HCT116 (cell line): ENCODE measurements at regions not wholly inside any gene's neighbourhood (a gene's known extent, or its start where the extent isn't known, plus 50 kb on each side); places are given as distances from the start of the nearest gene placed in this dataset.

Experiments
- ATAC-seq: fragments of 200-7000 bp; cut with Tn5 transposase; 2 replicates; pipeline ENCODE4 v1.9.1; 2020; ENCODE audit warnings: mild to moderate bottlenecking, moderate library complexity
- BruUV-seq: library from RNA; stranded (reverse); fragments of 400-500 nt; replicated peaks from 2 replicates; lab custom pipeline; 2021; lab: Mats Ljungman, UMichigan
- CTCF ChIA-PET: fragments of 300-600 bp; sonication (Branson Sonifier 250); formaldehyde crosslinking; loops from one replicate; lab custom pipeline; 2021; ENCODE audit warnings: antibody characterized with exemption; lab: Charles Lee
- POLR2A ChIA-PET: fragments of 300-600, 350-600 bp; sonication (Branson Sonifier 250); formaldehyde crosslinking; loops from one replicate; lab custom pipeline; 2021; ENCODE audit warnings: antibody characterized with exemption; lab: Charles Lee
- RAD21 ChIA-PET, 2 experiments: fragments of 300-600 bp; sonication (Branson Sonifier 250); formaldehyde crosslinking; loops; one replicate each; lab custom pipeline; 2023; ENCODE audit warnings: low total read pairs in 2 of 2; ENCODE audit not compliant: uncharacterized antibody in 2 of 2, unreplicated experiment in 2 of 2, low non-redundant PET in 1 of 2; lab: Charles Lee
- DNase-seq: peaks from one replicate; pipeline ENCODE4 v3.0.0-alpha.2; 2010; ENCODE audit warnings: low read depth, low spot score
- H2AFZ ChIP-seq: fragments of 200-600 bp; shearing (Covaris generic), sonication (generic); 2 replicates; pipeline ENCODE4 v1.6.1; 2017; ENCODE audit warnings: low read depth, mixed run types, mixed read lengths, antibody characterized with exemption, low read length; ENCODE audit not compliant: poor library complexity, severe bottlenecking
- H3K27ac ChIP-seq: 2 replicates; pipeline ENCODE4 v1.5.1; 2012; ENCODE audit warnings: low read depth, low read length
- H3K27me3 ChIP-seq: fragments of 200-600 bp; sonication (generic); 2 replicates; pipeline ENCODE4 v1.6.1; 2016; ENCODE audit warnings: mixed run types, low read length, mixed read lengths; ENCODE audit not compliant: insufficient read depth
- H3K36me3 ChIP-seq, 2 experiments: fragments of 200-500 bp in 1 of 2; fragments of 200-600 bp in 1 of 2; sonication (Bioruptor generic) in 1 of 2; sonication (generic) in 1 of 2; 2 replicates each; pipeline versions ENCODE4 v1.5.1 to v1.6.1; 2014 to 2016; ENCODE audit warnings: low read length in 2 of 2, inconsistent platforms in 1 of 2, mixed read lengths in 1 of 2, mixed run types in 1 of 2; ENCODE audit not compliant: insufficient read depth in 2 of 2, control insufficient read depth in 1 of 2
- H3K4me1 ChIP-seq, 2 experiments: fragments of 200-600 bp in 1 of 2; sonication (generic) in 1 of 2; 2 replicates each; pipeline versions ENCODE4 v1.5.1 to v1.6.1; 2012 to 2017; ENCODE audit warnings: low read length in 2 of 2, inconsistent platforms in 1 of 2, mild to moderate bottlenecking in 1 of 2, mixed read lengths in 1 of 2, mixed run types in 1 of 2, moderate library complexity in 1 of 2; ENCODE audit not compliant: insufficient read depth in 2 of 2, control insufficient read depth in 1 of 2
- H3K4me2 ChIP-seq: fragments of 200-600 bp; sonication (generic); 2 replicates; pipeline ENCODE4 v1.6.1; 2017; ENCODE audit warnings: mixed run types, low read length, mixed read lengths
- H3K4me3 ChIP-seq, 2 experiments: fragments of 200-600 bp in 1 of 2; sonication (generic) in 1 of 2; replicated peaks in 1 of 2; 2 replicates each; pipeline ENCODE4 v1.5.1; 2011 to 2016; ENCODE audit warnings: low read length in 2 of 2, control low read depth in 1 of 2, low read depth in 1 of 2, mild to moderate bottlenecking in 1 of 2, mixed read lengths in 1 of 2, mixed run types in 1 of 2
- H3K79me2 ChIP-seq: fragments of 200-600 bp; sonication (generic); 2 replicates; pipeline ENCODE4 v1.6.1; 2017; ENCODE audit warnings: mild to moderate bottlenecking, mixed run types, low read length, moderate library complexity, mixed read lengths; ENCODE audit not compliant: insufficient read depth
- H3K9ac ChIP-seq: fragments of 200-600 bp; sonication (generic); 2 replicates; pipeline ENCODE4 v1.6.1; 2016; ENCODE audit warnings: low read length, mixed read lengths
- H3K9me2 ChIP-seq: fragments of 200-600 bp; sonication (generic), shearing (Covaris generic); 2 replicates; pipeline ENCODE4 v1.6.1; 2017; ENCODE audit warnings: mixed run types, mild to moderate bottlenecking, moderate library complexity; ENCODE audit not compliant: insufficient read depth
- H3K9me3 ChIP-seq, 2 experiments: fragments of 200-500 bp in 1 of 2; fragments of 200-600 bp in 1 of 2; sonication (Bioruptor generic) in 1 of 2; sonication (generic) in 1 of 2; 2 replicates each; pipeline ENCODE4 v1.6.1; 2014 to 2017; ENCODE audit warnings: low read length in 2 of 2, mixed read lengths in 2 of 2, inconsistent platforms in 1 of 2, low read depth in 1 of 2, mild to moderate bottlenecking in 1 of 2, mixed run types in 1 of 2, moderate library complexity in 1 of 2; ENCODE audit not compliant: control insufficient read depth in 1 of 2, insufficient read depth in 1 of 2
- H4K20me1 ChIP-seq: fragments of 200-600 bp; sonication (generic), shearing (Covaris generic); 2 replicates; pipeline ENCODE4 v1.6.1; 2017; ENCODE audit warnings: mixed run types, mild to moderate bottlenecking, moderate library complexity; ENCODE audit not compliant: insufficient read depth
- EGR1 ChIP-seq: IDR thresholded peaks from 2 replicates; pipeline ENCODE4 v1.6.1; 2012; ENCODE audit warnings: low read depth
- EZH2phosphoT487 ChIP-seq: fragments of 200-600 bp; IDR thresholded peaks from 2 replicates; pipeline ENCODE4 v1.6.1; 2018; ENCODE audit warnings: antibody characterized with exemption, borderline replicate concordance
- JUND ChIP-seq: IDR thresholded peaks from 2 replicates; pipeline ENCODE4 v1.6.1; 2012
- POLR2A ChIP-seq: IDR thresholded peaks from 2 replicates; pipeline ENCODE4 v1.7.0; 2011; ENCODE audit warnings: borderline replicate concordance; ENCODE audit not compliant: insufficient read depth, insufficient read length; ENCODE audit errors: extremely low read depth
- POLR2AphosphoS5 ChIP-seq: IDR thresholded peaks from 2 replicates; pipeline ENCODE4 v1.6.1; 2011; ENCODE audit warnings: mild to moderate bottlenecking, low read depth, low read length, moderate library complexity
- YY1 ChIP-seq: IDR thresholded peaks from 2 replicates; pipeline ENCODE4 v1.6.1; 2011; ENCODE audit warnings: low read length, low read depth, moderate library complexity, mild to moderate bottlenecking; ENCODE audit not compliant: insufficient replicate concordance; ENCODE audit errors: extremely low read depth
- ZFX ChIP-seq: fragments of 450-650 bp; IDR thresholded peaks from 2 replicates; pipeline ENCODE4 v1.6.1; 2017
- intact Hi-C: fragments of 100-400 bp; cut with micrococcal nuclease; formaldehyde crosslinking; loops from 2 replicates; pipeline ENCODE4 v1.10.0; 2022
- TF ChIP-seq, protein P1 (sequence below): IDR thresholded peaks from 2 replicates; pipeline ENCODE4 v1.6.1; 2012; ENCODE audit warnings: low read depth
- TF ChIP-seq, protein P2 (sequence below): IDR thresholded peaks from 2 replicates; pipeline ENCODE4 v1.6.1; 2012
- TF ChIP-seq, protein P3 (sequence below), 3 experiments: fragments of 200-600 bp in 1 of 3; sonication (generic) in 1 of 3; IDR thresholded peaks in 2 of 3; conservative IDR thresholded peaks in 1 of 3; 2 replicates each; pipeline ENCODE4 v1.5.1; 2012 to 2017; ENCODE audit warnings: low read depth in 2 of 3, low read length in 2 of 3, antibody characterized with exemption in 1 of 3, borderline replicate concordance in 1 of 3, control low read depth in 1 of 3, mild to moderate bottlenecking in 1 of 3, mixed read lengths in 1 of 3, mixed run types in 1 of 3, moderate library complexity in 1 of 3; ENCODE audit not compliant: insufficient read depth in 1 of 3

DNA sequence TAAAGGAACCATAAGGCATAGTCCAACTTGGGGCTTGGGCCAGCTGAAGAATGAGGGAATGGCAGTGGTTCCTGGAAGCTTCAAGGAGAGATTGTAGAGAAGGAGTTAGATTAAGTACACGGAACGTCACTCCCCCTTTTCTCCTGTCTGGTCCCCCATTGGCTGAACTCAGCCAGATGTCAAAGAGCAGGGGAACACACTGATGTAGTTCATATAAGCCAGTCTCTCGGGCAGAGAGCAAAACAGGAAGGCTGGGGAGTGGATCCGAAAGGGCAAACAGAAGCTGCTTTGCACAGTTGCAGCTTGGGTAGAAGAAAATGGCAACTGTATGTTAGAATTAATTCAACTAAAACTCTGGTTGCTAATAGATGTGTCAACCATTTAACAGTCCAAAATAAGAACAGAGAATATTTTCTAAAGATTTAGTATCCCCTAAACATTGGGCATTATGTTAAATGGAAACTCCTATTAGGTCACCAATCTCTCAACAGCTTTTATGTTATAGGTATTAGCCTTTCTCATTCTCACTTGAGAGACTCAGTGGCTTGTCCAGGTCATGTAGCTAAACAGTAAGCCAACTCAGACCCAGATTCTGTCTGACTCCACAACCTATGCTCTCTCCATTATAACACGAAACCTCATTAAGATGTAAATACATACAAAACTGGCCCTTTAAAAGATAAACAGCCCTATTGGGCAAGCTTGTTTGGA lies 600.7 kb upstream of the USP24 start (continued):
- TF ChIP-seq, protein P1, sequence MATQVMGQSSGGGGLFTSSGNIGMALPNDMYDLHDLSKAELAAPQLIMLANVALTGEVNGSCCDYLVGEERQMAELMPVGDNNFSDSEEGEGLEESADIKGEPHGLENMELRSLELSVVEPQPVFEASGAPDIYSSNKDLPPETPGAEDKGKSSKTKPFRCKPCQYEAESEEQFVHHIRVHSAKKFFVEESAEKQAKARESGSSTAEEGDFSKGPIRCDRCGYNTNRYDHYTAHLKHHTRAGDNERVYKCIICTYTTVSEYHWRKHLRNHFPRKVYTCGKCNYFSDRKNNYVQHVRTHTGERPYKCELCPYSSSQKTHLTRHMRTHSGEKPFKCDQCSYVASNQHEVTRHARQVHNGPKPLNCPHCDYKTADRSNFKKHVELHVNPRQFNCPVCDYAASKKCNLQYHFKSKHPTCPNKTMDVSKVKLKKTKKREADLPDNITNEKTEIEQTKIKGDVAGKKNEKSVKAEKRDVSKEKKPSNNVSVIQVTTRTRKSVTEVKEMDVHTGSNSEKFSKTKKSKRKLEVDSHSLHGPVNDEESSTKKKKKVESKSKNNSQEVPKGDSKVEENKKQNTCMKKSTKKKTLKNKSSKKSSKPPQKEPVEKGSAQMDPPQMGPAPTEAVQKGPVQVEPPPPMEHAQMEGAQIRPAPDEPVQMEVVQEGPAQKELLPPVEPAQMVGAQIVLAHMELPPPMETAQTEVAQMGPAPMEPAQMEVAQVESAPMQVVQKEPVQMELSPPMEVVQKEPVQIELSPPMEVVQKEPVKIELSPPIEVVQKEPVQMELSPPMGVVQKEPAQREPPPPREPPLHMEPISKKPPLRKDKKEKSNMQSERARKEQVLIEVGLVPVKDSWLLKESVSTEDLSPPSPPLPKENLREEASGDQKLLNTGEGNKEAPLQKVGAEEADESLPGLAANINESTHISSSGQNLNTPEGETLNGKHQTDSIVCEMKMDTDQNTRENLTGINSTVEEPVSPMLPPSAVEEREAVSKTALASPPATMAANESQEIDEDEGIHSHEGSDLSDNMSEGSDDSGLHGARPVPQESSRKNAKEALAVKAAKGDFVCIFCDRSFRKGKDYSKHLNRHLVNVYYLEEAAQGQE: no peak
- TF ChIP-seq, protein P2, sequence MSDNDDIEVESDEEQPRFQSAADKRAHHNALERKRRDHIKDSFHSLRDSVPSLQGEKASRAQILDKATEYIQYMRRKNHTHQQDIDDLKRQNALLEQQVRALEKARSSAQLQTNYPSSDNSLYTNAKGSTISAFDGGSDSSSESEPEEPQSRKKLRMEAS: no peak
- TF ChIP-seq, all 23 proteins: peak for 0

DNA sequence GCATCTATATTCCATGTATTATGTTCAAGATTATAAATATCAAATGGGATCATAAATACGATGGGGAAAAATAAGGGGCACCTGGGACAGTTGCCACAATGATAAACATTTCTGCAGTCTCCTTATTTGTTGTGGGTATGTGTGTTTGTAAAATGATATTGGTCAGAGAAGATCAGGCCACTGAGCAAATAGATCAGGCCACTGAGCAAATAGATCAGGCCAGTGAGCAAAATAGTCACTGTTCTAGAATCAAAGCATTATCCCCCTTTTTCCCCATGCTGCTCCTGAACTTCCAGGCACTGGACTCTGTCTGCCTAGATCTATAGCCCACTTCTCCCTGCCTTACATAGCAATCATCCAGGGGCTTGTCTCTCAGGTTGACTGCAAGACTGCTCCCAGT lies 599.8 kb upstream of the USP24 start:
- Histone ChIP-seq H3K4me1 (no peaks in the 10 kb centered on the region), H2AFZ (no peak overlapping the region), H3K4me2 (no peak overlapping the region), H3K27me3 (no peaks in the 10 kb centered on the region)
- POLR2A ChIA-PET: no interaction called here
- no peak for DNase-seq
- TF ChIP-seq, protein P1: no peak
- TF ChIP-seq, protein P3, sequence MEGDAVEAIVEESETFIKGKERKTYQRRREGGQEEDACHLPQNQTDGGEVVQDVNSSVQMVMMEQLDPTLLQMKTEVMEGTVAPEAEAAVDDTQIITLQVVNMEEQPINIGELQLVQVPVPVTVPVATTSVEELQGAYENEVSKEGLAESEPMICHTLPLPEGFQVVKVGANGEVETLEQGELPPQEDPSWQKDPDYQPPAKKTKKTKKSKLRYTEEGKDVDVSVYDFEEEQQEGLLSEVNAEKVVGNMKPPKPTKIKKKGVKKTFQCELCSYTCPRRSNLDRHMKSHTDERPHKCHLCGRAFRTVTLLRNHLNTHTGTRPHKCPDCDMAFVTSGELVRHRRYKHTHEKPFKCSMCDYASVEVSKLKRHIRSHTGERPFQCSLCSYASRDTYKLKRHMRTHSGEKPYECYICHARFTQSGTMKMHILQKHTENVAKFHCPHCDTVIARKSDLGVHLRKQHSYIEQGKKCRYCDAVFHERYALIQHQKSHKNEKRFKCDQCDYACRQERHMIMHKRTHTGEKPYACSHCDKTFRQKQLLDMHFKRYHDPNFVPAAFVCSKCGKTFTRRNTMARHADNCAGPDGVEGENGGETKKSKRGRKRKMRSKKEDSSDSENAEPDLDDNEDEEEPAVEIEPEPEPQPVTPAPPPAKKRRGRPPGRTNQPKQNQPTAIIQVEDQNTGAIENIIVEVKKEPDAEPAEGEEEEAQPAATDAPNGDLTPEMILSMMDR (IDR thresholded peaks at IDR 0.05 in 2 of 3, conservative IDR thresholded peaks at IDR 0.05 in 1 of 3; ENCODE audit: borderline replicate concordance in 1 of 3, insufficient read depth in 1 of 3, low read depth in 2 of 3, low read length in 2 of 3): no peak
- TF ChIP-seq ZFX (no peak), POLR2AphosphoS5 (no peak), EGR1 (no peak), JUND (no peak), YY1 (no peak), POLR2A (no peak), EZH2phosphoT487 (no peak)
- TF ChIP-seq, all 23 proteins: peak for 0
- BruUV-seq: no TSS peak
- no peaks in the 10 kb centered on the region for H3K9me3 ChIP-seq
- no peaks in the 10 kb centered on the region for H4K20me1 ChIP-seq
- no peak overlapping the region for H3K9ac ChIP-seq
- H3K79me2 ChIP-seq: no peaks in the 10 kb centered on the region
- H3K36me3 ChIP-seq: no peaks in the 10 kb centered on the region
- H3K4me3 ChIP-seq: no peak overlapping the region
- ChIA-PET CTCF (no interaction called here), RAD21 (no interaction called here)
- H3K9me2 ChIP-seq: no peaks in the 10 kb centered on the region
- no peak for ATAC-seq
- H3K27ac ChIP-seq: no peak overlapping the region
- intact Hi-C loops: no loop called here
